GM13977 (cell line): ENCODE measurements at regions not wholly inside any gene's neighbourhood (a gene's known extent, or its start where the extent isn't known, plus 50 kb on each side); places are given as distances from the start of the nearest gene placed in this dataset.

Source experiments
- DNase-seq: peaks from one replicate; pipeline ENCODE4 v3.0.0; 2012; ENCODE audit warnings: low spot score
- in situ Hi-C: fragments of 300-500 bp; cut with MboI; formaldehyde crosslinking; loops from one replicate; pipeline ENCODE4 v1.12.0; 2022; ENCODE audit warnings: low sequenced_read_pairs, low pct_unique_long_range_greater_than_20kb, mixed read lengths, inconsistent platforms; ENCODE audit not compliant: unreplicated experiment
- TF ChIP-seq, protein P1 (sequence below): IDR thresholded peaks from 2 replicates; pipeline ENCODE4 v1.5.1; 2012; ENCODE audit warnings: mild to moderate bottlenecking, control low read depth; ENCODE audit not compliant: insufficient read depth; ENCODE audit errors: extremely low read depth, missing control alignments

DNA sequence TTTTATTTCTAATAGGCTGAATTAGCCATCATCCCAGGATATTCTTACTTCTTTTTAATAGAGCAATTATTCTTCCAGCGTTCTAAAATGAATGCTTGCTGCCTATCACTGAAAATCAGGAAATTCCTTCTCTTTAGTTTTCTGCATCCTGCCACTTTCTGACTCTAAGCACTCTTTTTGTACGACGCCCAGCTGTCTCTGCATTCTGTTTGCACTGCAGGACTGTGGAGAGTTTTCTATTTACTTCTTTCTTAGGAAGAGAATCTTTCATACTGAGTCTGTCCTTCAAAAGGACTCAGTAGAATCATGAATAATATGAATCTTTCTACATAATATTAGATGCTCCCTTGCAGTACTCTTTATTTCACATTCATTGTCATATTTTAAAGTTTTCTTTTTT, 360.4 kb upstream of the DSEL start:
- in situ Hi-C loops = no loop called here
- TF ChIP-seq, protein P1, sequence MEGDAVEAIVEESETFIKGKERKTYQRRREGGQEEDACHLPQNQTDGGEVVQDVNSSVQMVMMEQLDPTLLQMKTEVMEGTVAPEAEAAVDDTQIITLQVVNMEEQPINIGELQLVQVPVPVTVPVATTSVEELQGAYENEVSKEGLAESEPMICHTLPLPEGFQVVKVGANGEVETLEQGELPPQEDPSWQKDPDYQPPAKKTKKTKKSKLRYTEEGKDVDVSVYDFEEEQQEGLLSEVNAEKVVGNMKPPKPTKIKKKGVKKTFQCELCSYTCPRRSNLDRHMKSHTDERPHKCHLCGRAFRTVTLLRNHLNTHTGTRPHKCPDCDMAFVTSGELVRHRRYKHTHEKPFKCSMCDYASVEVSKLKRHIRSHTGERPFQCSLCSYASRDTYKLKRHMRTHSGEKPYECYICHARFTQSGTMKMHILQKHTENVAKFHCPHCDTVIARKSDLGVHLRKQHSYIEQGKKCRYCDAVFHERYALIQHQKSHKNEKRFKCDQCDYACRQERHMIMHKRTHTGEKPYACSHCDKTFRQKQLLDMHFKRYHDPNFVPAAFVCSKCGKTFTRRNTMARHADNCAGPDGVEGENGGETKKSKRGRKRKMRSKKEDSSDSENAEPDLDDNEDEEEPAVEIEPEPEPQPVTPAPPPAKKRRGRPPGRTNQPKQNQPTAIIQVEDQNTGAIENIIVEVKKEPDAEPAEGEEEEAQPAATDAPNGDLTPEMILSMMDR = no peak
- no peak for DNase-seq

DNA sequence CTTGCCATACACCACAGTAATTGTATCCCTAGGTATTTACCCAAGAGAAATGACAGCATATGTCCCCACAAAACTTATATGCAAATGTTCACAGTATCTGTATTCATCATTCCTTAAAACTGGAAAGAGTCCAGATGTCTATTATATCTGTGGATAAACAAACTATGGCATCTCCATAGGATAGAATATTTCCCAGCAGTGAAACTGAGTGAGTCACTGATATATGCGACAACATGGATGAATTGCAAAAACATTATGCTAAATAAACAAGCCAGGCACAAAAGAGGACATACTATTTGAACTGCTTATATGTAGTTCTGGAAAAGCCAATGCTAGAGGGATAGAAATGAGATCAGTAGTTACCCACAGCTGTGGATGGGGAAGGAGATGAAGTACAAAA, 359.4 kb upstream of the DSEL start:
- TF ChIP-seq, protein P1 = no peak
- no peak for DNase-seq
- in situ Hi-C loops = no loop called here

DNA sequence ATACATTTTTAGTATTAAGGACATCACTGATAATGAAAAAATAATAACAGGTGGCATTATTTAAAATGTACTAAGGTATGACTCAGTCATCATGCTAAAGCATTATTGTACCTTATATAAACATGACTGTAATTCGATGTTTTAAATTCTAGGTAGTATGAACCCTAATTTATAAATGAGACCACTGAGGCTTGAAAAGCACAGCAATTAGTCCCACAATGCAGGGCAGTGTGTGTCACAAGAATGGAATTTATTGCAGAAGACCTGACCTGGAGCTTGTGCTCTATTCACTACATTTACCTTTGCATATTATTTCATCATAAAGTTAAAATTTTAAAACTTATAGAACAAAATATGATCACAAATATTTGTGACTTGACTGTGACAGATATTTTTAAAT, 358.5 kb upstream of the DSEL start:
- TF ChIP-seq, protein P1 = no peak
- DNase-seq = no peak
- in situ Hi-C loops = no loop called here

DNA sequence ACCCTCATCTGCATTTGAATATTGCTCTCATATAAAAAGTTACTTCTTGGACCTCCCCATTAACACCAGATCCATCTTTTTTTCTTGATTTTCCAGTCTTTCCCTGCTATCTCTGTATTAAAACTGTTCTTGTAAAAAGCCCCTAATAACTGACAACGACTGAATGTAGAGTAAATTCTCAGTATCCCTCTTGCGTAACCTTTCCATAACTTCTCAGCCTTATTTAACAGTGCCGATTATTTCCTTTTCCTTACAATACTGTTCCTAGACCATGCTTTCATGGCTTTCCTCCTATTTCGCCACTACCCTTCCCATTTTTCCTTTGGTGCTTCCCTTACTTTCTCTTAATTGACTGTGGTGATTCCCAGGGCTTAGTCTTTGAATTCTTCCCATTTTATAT, 348.9 kb upstream of the DSEL start:
- TF ChIP-seq, protein P1 = no peak
- DNase-seq = no peak
- in situ Hi-C loops = no loop called here

DNA sequence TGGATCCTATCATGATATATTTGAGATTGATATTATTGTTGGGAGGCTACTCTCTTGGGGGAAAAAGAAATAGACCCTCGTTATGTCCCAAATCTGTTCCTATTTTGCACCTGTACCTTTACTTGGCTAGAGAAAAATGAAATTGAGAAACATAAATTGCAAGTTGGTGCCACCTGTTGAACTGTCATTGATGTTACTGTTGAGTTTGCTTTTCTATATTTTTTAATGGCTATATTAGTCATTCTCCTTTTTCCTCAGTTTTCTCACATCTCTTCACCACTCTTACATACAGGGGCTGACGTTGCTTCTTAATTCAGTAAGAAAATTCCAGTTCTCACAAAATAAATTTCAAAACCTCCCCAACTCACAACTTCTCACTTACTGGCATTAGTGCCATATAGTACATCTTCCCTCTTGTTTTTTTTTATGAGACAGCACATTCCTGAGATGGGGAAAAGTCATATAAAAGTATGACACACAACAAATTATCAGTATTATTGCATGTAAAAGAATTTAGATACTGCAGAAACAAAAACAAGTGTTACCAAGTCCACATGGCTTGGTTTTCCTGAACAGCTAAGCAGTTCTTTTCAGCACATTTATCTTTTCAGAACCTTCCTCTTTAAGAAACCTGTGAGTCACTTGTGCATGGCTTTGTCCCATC, 348.3 kb upstream of the DSEL start:
- TF ChIP-seq, protein P1 = no peak
- no peak for DNase-seq
- in situ Hi-C loops = no loop called here

DNA sequence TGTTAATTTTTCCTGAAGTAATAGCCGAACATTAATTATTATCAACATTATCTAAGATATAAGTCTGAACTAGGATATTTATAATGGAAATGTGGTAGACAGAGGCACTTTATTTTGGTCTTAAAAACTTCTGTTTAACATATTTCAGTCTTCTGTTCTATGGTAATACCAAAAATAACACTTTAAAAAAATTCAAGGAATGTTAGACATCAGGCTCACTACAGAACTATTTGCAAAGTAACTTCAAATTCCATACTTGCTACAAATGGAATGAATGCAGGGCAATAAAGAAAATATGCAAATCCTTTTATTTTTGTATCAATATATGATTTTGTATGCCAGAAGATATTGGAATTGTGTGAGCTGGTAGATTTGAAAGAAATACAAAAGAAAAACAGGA, 345.5 kb upstream of the DSEL start:
- no peak for DNase-seq
- TF ChIP-seq, protein P1 = no peak
- in situ Hi-C loops = no loop called here
